ENCODE measurements at regions not wholly inside any gene's neighbourhood (a gene's known extent, or its start where the extent isn't known, plus 50 kb on each side); places are given as distances from the start of the nearest gene placed in this dataset.

GRCh38 chr1:177646757-177647730, 322.8 kb downstream of the SEC16B start:
- H3K9ac ChIP-seq (ENCODE audit: low read length) = no peak overlapping the region
- CTCF ChIA-PET = no interaction called here
- no peaks in the 10 kb centered on the region; the same call in 1 of the 2 replicates for H3K27me3 ChIP-seq (ENCODE audit: low read length)
- no peak overlapping the region for H3K4me2 ChIP-seq (ENCODE audit: low read length)
- no peak for TF ChIP-seq EZH2 (IDR thresholded peaks at IDR 0.05; ENCODE audit: low read length, unreplicated experiment)
- TF ChIP-seq CTCF (conservative IDR thresholded peaks at IDR 0.05; ENCODE audit: low read depth, low read length) = no peak
- no peak for TF ChIP-seq EZH2phosphoT487 (IDR thresholded peaks at IDR 0.05; ENCODE audit: borderline replicate concordance, low read length)
- H2AFZ ChIP-seq (ENCODE audit: low read length) = no peak overlapping the region
- no peaks in the 10 kb centered on the region for H3K9me2 ChIP-seq (replicated peaks; ENCODE audit: low read length)
- intact Hi-C loops (cut with micrococcal nuclease) = no loop called here
- H3K79me2 ChIP-seq (ENCODE audit: low read length) = no peaks in the 10 kb centered on the region
- POLR2A ChIA-PET (ENCODE audit: unreplicated experiment) = no interaction called here
- H3K4me1 ChIP-seq (ENCODE audit: insufficient read depth, low read length) = no peaks in the 10 kb centered on the region
- no peaks in the 10 kb centered on the region for H3K36me3 ChIP-seq (ENCODE audit: low read depth, low read length)
- no peak overlapping the region for H3K4me3 ChIP-seq (ENCODE audit: low read length)
- no TSS peak for BruUV-seq (replicated peaks)
- no peak for ATAC-seq
- no peak for DNase-seq
- H3F3A ChIP-seq (ENCODE audit: low read length, unreplicated experiment) = no peaks in the 10 kb centered on the region
- H3K9me3 ChIP-seq (ENCODE audit: low read length) = no peaks in the 10 kb centered on the region
- no peak overlapping the region for H3K27ac ChIP-seq (ENCODE audit: low read length)
- no peaks in the 10 kb centered on the region for H4K20me1 ChIP-seq (ENCODE audit: low read length)

- Histone ChIP-seq H3K27me3 (ENCODE audit: low read length) (no peaks in the 10 kb centered on the region; the same call in 1 of the 2 replicates), H3K4me1 (ENCODE audit: insufficient read depth, low read length) (no peaks in the 10 kb centered on the region), H3K27ac (ENCODE audit: low read length) (no peak overlapping the region), H3F3A (ENCODE audit: low read length, unreplicated experiment) (no peaks in the 10 kb centered on the region), H3K79me2 (ENCODE audit: low read length) (no peaks in the 10 kb centered on the region), H3K4me2 (ENCODE audit: low read length) (no peak overlapping the region), H3K36me3 (ENCODE audit: low read depth, low read length) (no peaks in the 10 kb centered on the region), H3K9me2 (replicated peaks; ENCODE audit: low read length) (no peaks in the 10 kb centered on the region), H3K9ac (ENCODE audit: low read length) (no peak overlapping the region), H3K9me3 (ENCODE audit: low read length) (no peaks in the 10 kb centered on the region), H3K4me3 (ENCODE audit: low read length) (no peak overlapping the region), H4K20me1 (ENCODE audit: low read length) (no peaks in the 10 kb centered on the region), H2AFZ (ENCODE audit: low read length) (no peak overlapping the region)
- BruUV-seq (replicated peaks) = no TSS peak
- POLR2A ChIA-PET (ENCODE audit: unreplicated experiment) = no interaction called here
- CTCF ChIA-PET = no interaction called here
- intact Hi-C loops (cut with micrococcal nuclease) = no loop called here
- DNase-seq (no peak), ATAC-seq (no peak)
- TF ChIP-seq CTCF (conservative IDR thresholded peaks at IDR 0.05; ENCODE audit: low read depth, low read length) (no peak), EZH2phosphoT487 (IDR thresholded peaks at IDR 0.05; ENCODE audit: borderline replicate concordance, low read length) (no peak), EZH2 (IDR thresholded peaks at IDR 0.05; ENCODE audit: low read length, unreplicated experiment) (no peak)
Measured at GRCh38 chr1:177645491-177646190, 324.2 kb downstream of the SEC16B start.

Data from PC-3 (cell line).